Motor neuron (in vitro differentiated cells): ENCODE measurements at regions not wholly inside any gene's neighbourhood (a gene's known extent, or its start where the extent isn't known, plus 50 kb on each side); places are given as distances from the start of the nearest gene placed in this dataset.
A peak's percentile ranks its signal among the peaks of the same experiment; 100 is the strongest.
"Not testable (repeated sequence)": the region's sequence is repeated elsewhere in the genome, so short reads cannot be mapped to it uniquely, and the experiment has no call there.

ENCODE experiments used
- ATAC-seq, 8 experiments: fragments of 200-7000 bp; cut with Tn5 transposase; replicated peaks in 6 of 8; 2 replicates each; pipeline ENCODE4 v1.8.0; 2021; ENCODE audit warnings: mild to moderate bottlenecking in 8 of 8, moderate library complexity in 8 of 8
- H3K27ac ChIP-seq, 2 donors: fragments of 250-450 bp; sonication (Bioruptor Pico); 2 replicates each; pipeline ENCODE4 v1.9.0; 2021; ENCODE audit warnings: antibody characterized with exemption in 2 of 2, mild to moderate bottlenecking in 2 of 2, moderate library complexity in 1 of 2
- H3K4me1 ChIP-seq, 2 donors: fragments of 250-450 bp; sonication (Bioruptor Pico); replicated peaks in 1 of 2; 2 replicates each; pipeline ENCODE4 v1.6.1; 2021; ENCODE audit warnings: antibody characterized with exemption in 2 of 2, mild to moderate bottlenecking in 2 of 2, moderate library complexity in 1 of 2
- H3K4me3 ChIP-seq, 5 donors: fragments of 250-450 bp; sonication (Bioruptor Pico); 2 replicates each; pipeline ENCODE4 v1.9.0; 2021; ENCODE audit warnings: antibody characterized with exemption in 5 of 5, mild to moderate bottlenecking in 5 of 5, moderate library complexity in 4 of 5
- WGBS, 10 experiments: fragments of 450-650 bp; shearing (Covaris generic); methylation state at CpG; one replicate each; pipeline ENCODE4 v1.0.0; 2022; 5-methylcytosine and 5-hydroxymethylcytosine counted together
- in situ Hi-C, 9 experiments: fragments of 400-800 bp; cut with MboI; loops; one replicate each; pipeline ENCODE4 v1.15.0; 2021; ENCODE audit warnings: low sequenced_read_pairs in 9 of 9, low pct_unique_long_range_greater_than_20kb in 2 of 9; ENCODE audit not compliant: unreplicated experiment in 9 of 9

DNA sequence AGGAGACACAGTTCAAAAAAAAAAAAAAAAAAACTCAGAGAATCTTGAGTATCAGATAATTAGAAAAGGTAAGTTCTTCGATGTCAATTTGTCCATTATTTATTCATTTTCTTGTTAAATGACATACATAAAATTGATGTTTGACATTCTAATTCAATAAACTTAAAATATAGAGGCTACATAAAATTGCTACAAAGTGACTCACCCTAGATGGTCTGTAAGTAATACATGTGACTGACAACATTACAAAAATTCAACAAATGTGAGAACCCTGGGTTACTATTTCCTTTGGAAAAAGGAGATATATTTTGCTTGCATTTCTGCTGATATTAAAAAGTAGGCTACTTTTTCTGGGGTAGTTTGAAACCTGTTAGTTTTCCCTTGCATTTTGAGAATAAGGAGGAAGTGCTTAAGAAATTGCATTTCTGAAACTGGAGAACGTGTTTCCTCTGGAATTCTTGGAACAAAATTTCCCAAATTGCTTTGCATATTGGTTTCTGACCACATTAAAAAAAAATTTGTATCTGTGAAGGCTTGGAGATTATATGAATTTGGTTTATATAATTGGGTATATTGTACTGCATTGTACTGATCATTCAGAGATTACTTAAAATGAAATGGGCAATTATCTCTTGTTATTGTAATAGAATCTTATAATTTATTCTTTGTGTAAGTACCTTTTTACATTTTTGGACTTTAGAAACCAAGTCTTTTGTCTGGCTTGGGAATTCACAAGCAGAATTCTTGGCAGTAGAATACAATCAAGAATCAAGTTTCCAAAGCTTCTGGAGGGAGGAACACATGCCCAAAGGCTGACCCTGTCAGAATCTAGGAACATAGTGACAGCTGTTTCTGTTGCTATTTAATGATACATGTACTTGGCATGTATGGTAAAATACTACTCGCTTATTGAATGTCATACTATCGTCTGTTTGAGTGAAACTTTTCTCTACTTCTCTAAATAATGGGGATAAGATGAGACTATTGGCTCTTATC is 106.1 kb downstream of the DSEL start:
- Histone ChIP-seq H3K27ac (no peak overlapping the region), H3K4me3 (no peak overlapping the region), H3K4me1 (no peaks in the 10 kb centered on the region)
- ATAC-seq, result peak in 2 of 8 experiments; percentile 29 to 46
- 26 to 100% (median 82%) methylated on average over 1 to 4 of the region's 4 CpGs for WGBS, 10 experiments
- in situ Hi-C loops, result no loop called here

DNA sequence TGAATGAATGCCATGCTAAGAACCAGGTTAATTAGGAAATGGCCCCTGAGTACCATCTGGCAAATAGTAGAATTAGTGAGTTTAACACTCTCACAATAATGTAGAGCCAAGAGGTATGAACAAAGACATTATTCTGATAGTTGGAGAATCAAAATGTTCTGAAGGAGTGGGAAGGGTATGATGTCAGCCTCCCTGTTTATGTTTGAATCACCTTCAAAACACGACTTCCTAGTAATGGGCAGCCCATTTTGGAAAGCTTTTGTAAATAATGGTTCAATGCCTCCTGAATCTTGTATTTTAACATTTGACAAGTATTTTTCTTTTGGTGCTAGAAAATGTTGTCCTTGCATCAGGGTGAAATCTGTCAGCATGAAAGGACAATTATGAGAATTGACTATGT is 108.3 kb downstream of the DSEL start:
- 20 to 100% (median 65%) methylated on average over 1 of the region's 1 CpG; no CpG with 5 or more reads in 2 of the 10 experiments for WGBS, 10 experiments
- no peak for ATAC-seq
- no peak overlapping the region for H3K27ac ChIP-seq
- no peak overlapping the region for H3K4me3 ChIP-seq
- in situ Hi-C loops, result no loop called here
- no peaks in the 10 kb centered on the region for H3K4me1 ChIP-seq

DNA sequence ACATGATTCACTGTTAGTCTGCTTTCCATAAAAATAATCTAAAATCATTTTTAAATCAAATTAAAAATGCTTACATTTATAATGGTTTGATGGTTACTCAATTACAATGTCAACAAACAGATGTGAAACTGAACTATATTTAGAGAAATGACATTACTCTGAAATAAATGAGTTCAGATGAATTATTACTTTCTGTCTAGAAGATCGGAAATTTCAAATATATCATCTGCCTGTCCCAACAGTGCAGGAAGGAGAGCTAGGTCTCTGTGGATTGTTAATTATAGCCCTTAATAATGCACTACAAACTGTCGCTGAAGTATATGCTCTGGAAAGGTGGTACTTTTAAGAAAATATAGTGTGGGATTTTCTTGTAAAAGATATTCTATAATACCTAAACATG is 109.8 kb downstream of the DSEL start:
- Histone ChIP-seq H3K27ac (no peak overlapping the region), H3K4me3 (no peak overlapping the region), H3K4me1 (no peaks in the 10 kb centered on the region)
- in situ Hi-C loops, result no loop called here
- WGBS, 10 experiments, result 20 to 94% (median 81%) methylated on average over 1 to 2 of the region's 2 CpGs
- ATAC-seq, result peak in 4 of 8 experiments; percentile 31 to 94 (median 70)

GRCh38 chr18:67402543-67402942 is 114.0 kb downstream of the DSEL start:
- H3K4me1 ChIP-seq, result no peaks in the 10 kb centered on the region
- H3K4me3 ChIP-seq, result no peak overlapping the region
- in situ Hi-C loops, result no loop called here
- H3K27ac ChIP-seq, result no peak overlapping the region
- no peak for ATAC-seq
- 0 to 80% (median 24%) methylated on average over 1 of the region's 1 CpG; no CpG with 5 or more reads in 2 of the 10 experiments for WGBS, 10 experiments

GRCh38 chr18:67400502-67401117 is 115.9 kb downstream of the DSEL start:
- Histone ChIP-seq H3K27ac (no peak overlapping the region), H3K4me3 (no peak overlapping the region), H3K4me1 (no peaks in the 10 kb centered on the region)
- in situ Hi-C loops, result no loop called here
- WGBS, 10 experiments, result 48 to 100% (median 81%) methylated on average over 2 to 4 of the region's 4 CpGs; no CpG with 5 or more reads in 1 of the 10 experiments
- no peak for ATAC-seq

GRCh38 chr18:67386032-67386431 is 130.5 kb downstream of the DSEL start:
- no peak for ATAC-seq
- H3K27ac ChIP-seq, result no peak overlapping the region
- H3K4me1 ChIP-seq, result peaks cover 0 to 2% of the 10 kb centered on the region in 2 donors
- in situ Hi-C loops, result no loop called here
- WGBS, 10 experiments, result 10 to 90% (median 63%) methylated on average over 1 to 3 of the region's 3 CpGs; no CpG with 5 or more reads in 2 of the 10 experiments
- no peak overlapping the region for H3K4me3 ChIP-seq

- peak in 1 of 8 experiments; percentile 75 for ATAC-seq
- no peak overlapping the region for H3K4me3 ChIP-seq
- in situ Hi-C loops, result no loop called here
- peaks cover 0 to 2% of the 10 kb centered on the region in 2 donors for H3K4me1 ChIP-seq
- H3K27ac ChIP-seq, result no peak overlapping the region
- 20 to 93% (median 59%) methylated on average over 1 to 6 of the region's 6 CpGs for WGBS, 10 experiments
Observed at GRCh38 chr18:67385455-67385854, 131.1 kb downstream of the DSEL start.

- H3K27ac ChIP-seq, ATAC-seq, in situ Hi-C loops, H3K4me3 ChIP-seq, H3K4me1 ChIP-seq: not testable (repeated sequence)
- WGBS, 10 experiments, result 25 to 90% (median 78%) methylated on average over 2 to 3 of the region's 3 CpGs; no CpG with 5 or more reads in 2 of the 10 experiments
Observed at GRCh38 chr18:67384057-67384456, 132.5 kb downstream of the DSEL start.

DNA sequence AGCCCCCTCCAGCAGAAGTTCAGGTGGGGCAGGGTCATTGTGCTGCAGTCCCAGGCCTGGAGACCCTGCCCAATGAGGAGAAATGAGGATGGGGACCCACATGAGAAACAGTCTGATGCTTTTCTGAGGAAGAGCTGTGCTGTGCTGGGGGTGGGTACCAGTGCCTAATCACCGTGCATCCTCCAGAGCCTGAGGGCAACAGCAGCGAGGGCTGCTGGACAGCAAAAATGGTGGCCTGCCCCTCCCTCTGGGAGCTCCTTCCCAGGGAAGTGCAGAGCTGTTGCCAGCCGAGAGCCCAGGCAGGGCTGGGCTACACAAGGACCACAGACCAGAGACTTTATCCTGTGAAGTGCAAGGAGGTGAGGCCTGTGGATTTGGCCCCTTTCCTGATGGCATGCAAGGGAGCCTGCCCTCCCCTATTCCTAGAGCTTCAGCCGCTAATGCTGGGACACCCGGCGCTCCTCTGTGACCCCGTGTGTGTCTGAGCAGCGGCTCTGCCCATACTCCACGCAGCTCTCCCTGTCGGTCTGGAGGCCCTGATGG is 134.8 kb downstream of the DSEL start:
- in situ Hi-C loops, result no loop called here
- Histone ChIP-seq H3K27ac (no peak overlapping the region), H3K4me3 (no peak overlapping the region), H3K4me1 (no peaks in the 10 kb centered on the region)
- ATAC-seq, result no peak
- WGBS, 10 experiments, result 77 to 100% (median 98%) methylated on average over 2 to 6 of the region's 10 CpGs; no CpG with 5 or more reads in 6 of the 10 experiments

DNA sequence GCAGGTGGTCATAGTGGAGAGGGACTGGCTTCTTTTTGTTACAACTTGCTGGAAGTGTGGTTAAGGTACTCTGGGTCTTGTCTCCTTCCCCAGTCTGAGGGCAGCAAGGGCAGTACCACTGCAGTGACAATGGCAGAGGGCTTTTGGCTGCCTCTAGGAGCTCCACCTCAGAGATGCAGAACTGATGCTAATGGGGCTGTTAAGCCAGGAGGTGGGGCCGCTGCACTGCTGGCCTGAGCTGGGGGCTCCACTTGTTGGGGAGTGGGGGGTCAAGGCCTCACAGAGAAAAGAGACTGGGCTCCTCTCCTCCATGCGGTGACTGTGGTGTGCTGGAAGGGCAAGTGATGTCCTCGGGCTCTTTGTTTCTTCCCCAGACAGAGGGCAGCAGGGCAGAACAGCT is 135.7 kb downstream of the DSEL start:
- in situ Hi-C loops, result no loop called here
- WGBS, 10 experiments, result 100% methylated on average over 2 of the region's 3 CpGs; no CpG with 5 or more reads in 9 of the 10 experiments
- ATAC-seq, result no peak
- Histone ChIP-seq H3K4me3 (no peak overlapping the region), H3K27ac (no peak overlapping the region), H3K4me1 (no peaks in the 10 kb centered on the region)

- WGBS, 10 experiments, result 43 to 100% (median 100%) methylated on average over 1 to 2 of the region's 2 CpGs; no CpG with 5 or more reads in 2 of the 10 experiments
- in situ Hi-C loops, result no loop called here
- no peak overlapping the region for H3K4me3 ChIP-seq
- no peak for ATAC-seq
- H3K4me1 ChIP-seq, result no peaks in the 10 kb centered on the region
- no peak overlapping the region for H3K27ac ChIP-seq
Observed at GRCh38 chr18:67379981-67380380, 136.5 kb downstream of the DSEL start.

GRCh38 chr18:67376372-67376771 is 140.1 kb downstream of the DSEL start:
- 27 to 100% (median 84%) methylated on average over 2 of the region's 2 CpGs for WGBS, 10 experiments
- ATAC-seq, result no peak
- H3K4me3 ChIP-seq, result no peak overlapping the region
- in situ Hi-C loops, result no loop called here
- H3K27ac ChIP-seq, result no peak overlapping the region
- no peaks in the 10 kb centered on the region for H3K4me1 ChIP-seq

DNA sequence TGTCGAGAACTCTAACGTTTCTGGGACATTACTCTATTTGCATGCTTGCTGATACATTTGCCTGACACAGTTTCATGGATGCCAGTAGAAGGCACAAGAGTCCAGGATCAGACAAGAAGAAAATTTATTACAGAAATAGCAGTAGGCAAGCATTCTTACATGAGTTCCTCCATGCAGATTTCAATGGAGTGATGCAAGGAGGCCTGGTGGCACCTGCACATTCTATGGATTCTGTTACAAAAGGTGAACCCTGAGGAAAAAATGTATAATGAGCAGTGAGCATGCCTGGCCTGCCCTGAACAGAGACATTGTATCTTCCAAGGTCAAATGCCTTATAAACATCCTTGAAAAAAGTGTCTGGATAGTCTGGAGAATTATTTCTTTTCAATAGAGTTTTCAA is 142.9 kb downstream of the DSEL start:
- ATAC-seq, result peak in 1 of 8 experiments; percentile 16
- H3K4me1 ChIP-seq, result no peaks in the 10 kb centered on the region
- H3K27ac ChIP-seq, result no peak overlapping the region
- in situ Hi-C loops, result no loop called here
- WGBS, 10 experiments, result 0 to 100% (median 73%) methylated on average over 1 to 2 of the region's 2 CpGs; no CpG with 5 or more reads in 1 of the 10 experiments
- H3K4me3 ChIP-seq, result no peak overlapping the region
